Natural killer cell (primary cell): ENCODE measurements at regions not wholly inside any gene's neighbourhood (a gene's known extent, or its start where the extent isn't known, plus 50 kb on each side); places are given as distances from the start of the nearest gene placed in this dataset.

Experiments used
- ATAC-seq, 3 donors: fragments of 150-1000 bp in 2 of 3; fragments of 200-7000 bp in 1 of 3; cut with Tn5 transposase; 1 replicate in 1 of 3; 2 replicates in 2 of 3; pipeline ENCODE4 v1.10.0; 2021; ENCODE audit warnings: mild to moderate bottlenecking in 2 of 3, moderate library complexity in 2 of 3
- DNase-seq, 2 donors: peaks; one replicate each; pipeline versions ENCODE4 v3.0.0 to v3.0.0-alpha.2; 2013 to 2021; ENCODE audit warnings: mixed read lengths in 1 of 2
- H3K27ac ChIP-seq: one replicate; pipeline ENCODE4 v1.5.1; 2013; ENCODE audit warnings: mild to moderate bottlenecking, low read length
- H3K27me3 ChIP-seq: one replicate; pipeline ENCODE4 v1.6.1; 2013; ENCODE audit warnings: low read length; ENCODE audit not compliant: control insufficient read depth, insufficient read depth
- H3K36me3 ChIP-seq: one replicate; pipeline ENCODE4 v1.6.1; 2013; ENCODE audit warnings: low read length; ENCODE audit not compliant: control insufficient read depth, insufficient read depth
- H3K4me1 ChIP-seq: one replicate; pipeline ENCODE4 v1.6.1; 2013; ENCODE audit warnings: low read length; ENCODE audit not compliant: control insufficient read depth, insufficient read depth
- H3K4me3 ChIP-seq: one replicate; pipeline ENCODE4 v1.5.1; 2013; ENCODE audit warnings: low read length
- H3K9me3 ChIP-seq: one replicate; pipeline ENCODE4 v1.6.1; 2013; ENCODE audit warnings: low read length; ENCODE audit not compliant: control insufficient read depth, insufficient read depth
- H3K27ac Mint-ChIP-seq, 2 donors: one replicate each; pipeline ENCODE4 v1.8.0; 2022; ENCODE audit warnings: mild to moderate bottlenecking in 2 of 2, mixed read lengths in 2 of 2, moderate library complexity in 1 of 2
- H3K27me3 Mint-ChIP-seq, 2 donors: one replicate each; pipeline ENCODE4 v1.8.0; 2022; ENCODE audit warnings: low read depth in 2 of 2, mixed read lengths in 2 of 2
- H3K36me3 Mint-ChIP-seq: one replicate; pipeline ENCODE4 v1.8.0; 2022; ENCODE audit warnings: mixed read lengths
- H3K4me1 Mint-ChIP-seq, 2 donors: one replicate each; pipeline ENCODE4 v1.8.0; 2022; ENCODE audit warnings: mixed read lengths in 2 of 2
- H3K4me3 Mint-ChIP-seq: one replicate; pipeline ENCODE4 v1.8.0; 2022; ENCODE audit warnings: mild to moderate bottlenecking, moderate library complexity, mixed read lengths
- H3K9me3 Mint-ChIP-seq, 2 donors: one replicate each; pipeline ENCODE4 v1.8.0; 2022; ENCODE audit warnings: mixed read lengths in 2 of 2
- WGBS: methylation state at CpG from one replicate; pipeline ENCODE4 v1.1.7; 2013; ENCODE audit warnings: missing lambda C conversion rate; ENCODE audit not compliant: insufficient coverage; 5-methylcytosine and 5-hydroxymethylcytosine counted together
- intact Hi-C: fragments of 100-400 bp; cut with micrococcal nuclease; formaldehyde crosslinking; loops from one replicate; pipeline ENCODE4 v1.14.2; 2022
- TF ChIP-seq, protein P1 (sequence below): fragments of 200-600 bp; IDR thresholded peaks from one replicate; pipeline ENCODE4 v1.8.0; 2022; ENCODE audit warnings: antibody characterized with exemption

GRCh38 chr12:65658360-65658759 is 165.9 kb upstream of the HMGA2 start:
- ATAC-seq, result no peak
- intact Hi-C loops, result no loop called here
- Histone ChIP-seq H3K4me1 (no peaks in the 10 kb centered on the region), H3K9me3 (no peaks in the 10 kb centered on the region), H3K4me3 (no peak overlapping the region), H3K27ac (no peak overlapping the region), H3K36me3 (no peaks in the 10 kb centered on the region), H3K27me3 (peaks cover 4% of the 10 kb centered on the region)
- no peak overlapping the region for H3K27ac Mint-ChIP-seq
- H3K4me3 Mint-ChIP-seq, result no peak overlapping the region
- WGBS, result 90% methylated on average over 2 of the region's 2 CpGs
- H3K9me3 Mint-ChIP-seq, result no peaks in the 10 kb centered on the region
- peaks cover 14 to 32% of the 10 kb centered on the region in 2 donors for H3K27me3 Mint-ChIP-seq
- no peak for DNase-seq
- TF ChIP-seq, protein P1, sequence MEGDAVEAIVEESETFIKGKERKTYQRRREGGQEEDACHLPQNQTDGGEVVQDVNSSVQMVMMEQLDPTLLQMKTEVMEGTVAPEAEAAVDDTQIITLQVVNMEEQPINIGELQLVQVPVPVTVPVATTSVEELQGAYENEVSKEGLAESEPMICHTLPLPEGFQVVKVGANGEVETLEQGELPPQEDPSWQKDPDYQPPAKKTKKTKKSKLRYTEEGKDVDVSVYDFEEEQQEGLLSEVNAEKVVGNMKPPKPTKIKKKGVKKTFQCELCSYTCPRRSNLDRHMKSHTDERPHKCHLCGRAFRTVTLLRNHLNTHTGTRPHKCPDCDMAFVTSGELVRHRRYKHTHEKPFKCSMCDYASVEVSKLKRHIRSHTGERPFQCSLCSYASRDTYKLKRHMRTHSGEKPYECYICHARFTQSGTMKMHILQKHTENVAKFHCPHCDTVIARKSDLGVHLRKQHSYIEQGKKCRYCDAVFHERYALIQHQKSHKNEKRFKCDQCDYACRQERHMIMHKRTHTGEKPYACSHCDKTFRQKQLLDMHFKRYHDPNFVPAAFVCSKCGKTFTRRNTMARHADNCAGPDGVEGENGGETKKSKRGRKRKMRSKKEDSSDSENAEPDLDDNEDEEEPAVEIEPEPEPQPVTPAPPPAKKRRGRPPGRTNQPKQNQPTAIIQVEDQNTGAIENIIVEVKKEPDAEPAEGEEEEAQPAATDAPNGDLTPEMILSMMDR, result no peak
- H3K36me3 Mint-ChIP-seq, result no peaks in the 10 kb centered on the region
- H3K4me1 Mint-ChIP-seq, result no peaks in the 10 kb centered on the region

DNA sequence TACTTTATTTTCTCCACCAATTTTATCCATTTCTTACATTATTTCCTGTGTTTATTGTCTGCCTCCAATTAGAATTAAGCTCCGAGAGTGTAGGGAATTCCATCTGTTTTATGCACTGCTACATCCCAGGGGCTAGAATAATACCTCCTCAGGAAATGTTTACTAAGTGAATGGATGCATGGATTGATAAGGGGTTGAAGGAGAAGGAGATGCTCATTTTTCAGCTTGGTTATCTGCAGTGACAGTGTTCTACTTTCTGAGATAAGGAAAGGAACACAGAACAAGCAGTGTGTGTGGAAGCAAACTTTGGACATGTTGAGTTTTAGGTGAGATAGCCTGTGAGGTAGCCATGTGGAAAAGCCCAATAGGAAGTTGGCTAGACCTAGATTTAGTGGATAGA is 164.6 kb upstream of the HMGA2 start:
- peaks cover 20 to 25% of the 10 kb centered on the region in 2 donors for H3K27me3 Mint-ChIP-seq
- H3K4me3 Mint-ChIP-seq, result no peak overlapping the region
- no peaks in the 10 kb centered on the region for H3K36me3 ChIP-seq
- 100% methylated on average over 1 of the region's 1 CpG for WGBS
- intact Hi-C loops, result no loop called here
- H3K36me3 Mint-ChIP-seq, result no peaks in the 10 kb centered on the region
- TF ChIP-seq, protein P1, result no peak
- no peak for DNase-seq
- no peak overlapping the region for H3K4me3 ChIP-seq
- H3K9me3 ChIP-seq, result no peaks in the 10 kb centered on the region
- H3K27ac Mint-ChIP-seq, result no peak overlapping the region
- peaks cover 4% of the 10 kb centered on the region for H3K27me3 ChIP-seq
- no peaks in the 10 kb centered on the region for H3K4me1 Mint-ChIP-seq
- H3K9me3 Mint-ChIP-seq, result no peaks in the 10 kb centered on the region
- no peak overlapping the region for H3K27ac ChIP-seq
- H3K4me1 ChIP-seq, result no peaks in the 10 kb centered on the region
- ATAC-seq, result no peak

- no peaks in the 10 kb centered on the region for H3K9me3 ChIP-seq
- 92% methylated on average over 4 of the region's 4 CpGs for WGBS
- TF ChIP-seq, protein P1, result no peak
- Mint-ChIP-seq H3K27ac (no peak overlapping the region), H3K27me3 (peaks cover 23 to 25% of the 10 kb centered on the region in 2 donors), H3K4me3 (no peak overlapping the region), H3K36me3 (no peaks in the 10 kb centered on the region), H3K4me1 (no peaks in the 10 kb centered on the region), H3K9me3 (no peaks in the 10 kb centered on the region)
- no peak overlapping the region for H3K4me3 ChIP-seq
- H3K27me3 ChIP-seq, result peaks cover 4% of the 10 kb centered on the region
- intact Hi-C loops, result no loop called here
- H3K27ac ChIP-seq, result no peak overlapping the region
- H3K36me3 ChIP-seq, result no peaks in the 10 kb centered on the region
- H3K4me1 ChIP-seq, result no peaks in the 10 kb centered on the region
- no peak for DNase-seq
- ATAC-seq, result no peak
Observed at GRCh38 chr12:65660096-65660495, 164.2 kb upstream of the HMGA2 start.

DNA sequence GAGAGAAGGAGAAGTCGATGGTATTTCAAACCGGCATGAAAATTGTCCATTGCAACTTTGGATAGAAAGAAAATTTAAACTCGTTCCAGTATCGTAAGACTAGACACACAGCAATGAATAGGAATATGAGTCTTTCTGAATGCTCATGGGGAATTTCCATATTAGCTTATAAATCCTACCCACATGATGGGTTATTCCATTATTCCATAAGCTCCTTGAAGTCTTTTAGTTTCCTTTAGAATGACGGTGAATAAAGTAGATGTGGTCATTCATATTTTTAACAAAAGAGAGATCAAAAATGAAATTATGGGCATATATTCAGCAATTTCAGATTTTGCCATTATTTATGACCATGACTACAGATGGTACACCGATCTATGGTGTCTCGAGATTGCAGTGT is 163.4 kb upstream of the HMGA2 start:
- no peak overlapping the region for H3K27ac Mint-ChIP-seq
- DNase-seq (no peak), ATAC-seq (no peak)
- Histone ChIP-seq H3K9me3 (no peaks in the 10 kb centered on the region), H3K27me3 (peaks cover 4% of the 10 kb centered on the region), H3K36me3 (no peaks in the 10 kb centered on the region), H3K4me3 (no peak overlapping the region), H3K4me1 (no peaks in the 10 kb centered on the region), H3K27ac (no peak overlapping the region)
- 84% methylated on average over 6 of the region's 7 CpGs for WGBS
- H3K4me3 Mint-ChIP-seq, result no peak overlapping the region
- TF ChIP-seq, protein P1, result no peak
- no peaks in the 10 kb centered on the region for H3K36me3 Mint-ChIP-seq
- H3K4me1 Mint-ChIP-seq, result no peaks in the 10 kb centered on the region
- intact Hi-C loops, result no loop called here
- peaks cover 24 to 25% of the 10 kb centered on the region in 2 donors for H3K27me3 Mint-ChIP-seq
- H3K9me3 Mint-ChIP-seq, result no peaks in the 10 kb centered on the region
